Stimulated activated CD4-positive, alpha-beta T cell treated with anti-CD3 and anti-CD28 coated beads, Interleukin-12 subunit alpha, Interleukin-12 subunit beta, amount 100 ng/mL, for 48 hours (primary cell): ENCODE measurements at regions not wholly inside any gene's neighbourhood (a gene's known extent, or its start where the extent isn't known, plus 50 kb on each side); places are given as distances from the start of the nearest gene placed in this dataset.

ENCODE experiments used
- DNase-seq, 3 donors: peaks; one replicate each; pipeline ENCODE4 v3.0.0-alpha.2; 2020; ENCODE audit warnings: low read depth in 2 of 3, low spot score in 1 of 3

GRCh38 chr13:78341032-78341431 lies 262.3 kb downstream of the POU4F1 start:
- no peak for DNase-seq

- no peak for DNase-seq
These were observed 263.4 kb downstream of the POU4F1 start for GRCh38 chr13:78339927-78340326.

GRCh38 chr13:78334059-78334458 lies 269.3 kb downstream of the POU4F1 start:
- no peak for DNase-seq

DNA sequence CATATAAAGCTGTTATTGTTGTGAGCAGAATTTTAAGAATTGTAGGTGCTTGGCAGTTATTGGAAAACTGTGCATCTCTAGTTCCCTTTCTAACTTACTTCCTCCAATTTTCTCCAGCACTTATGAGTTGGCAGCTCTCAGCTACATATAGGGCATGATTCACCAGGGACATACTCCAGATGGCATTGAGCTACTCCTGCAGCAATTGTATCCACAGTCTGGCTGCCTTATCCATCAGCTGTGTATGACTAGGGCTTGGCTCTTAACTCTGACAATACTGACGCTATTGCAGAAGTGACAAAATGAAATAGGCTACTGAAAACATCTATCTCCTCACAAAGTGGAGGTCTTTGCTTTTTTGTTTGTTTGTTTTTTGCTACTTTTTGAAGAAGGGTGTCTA lies 276.7 kb downstream of the POU4F1 start:
- no peak for DNase-seq

- DNase-seq, result no peak
These were observed 277.8 kb downstream of the POU4F1 start for GRCh38 chr13:78325585-78325984.

GRCh38 chr13:78323848-78324247 lies 279.5 kb downstream of the POU4F1 start:
- DNase-seq, result no peak

- no peak for DNase-seq
These were observed 280.3 kb downstream of the POU4F1 start for GRCh38 chr13:78323040-78323439.

DNA sequence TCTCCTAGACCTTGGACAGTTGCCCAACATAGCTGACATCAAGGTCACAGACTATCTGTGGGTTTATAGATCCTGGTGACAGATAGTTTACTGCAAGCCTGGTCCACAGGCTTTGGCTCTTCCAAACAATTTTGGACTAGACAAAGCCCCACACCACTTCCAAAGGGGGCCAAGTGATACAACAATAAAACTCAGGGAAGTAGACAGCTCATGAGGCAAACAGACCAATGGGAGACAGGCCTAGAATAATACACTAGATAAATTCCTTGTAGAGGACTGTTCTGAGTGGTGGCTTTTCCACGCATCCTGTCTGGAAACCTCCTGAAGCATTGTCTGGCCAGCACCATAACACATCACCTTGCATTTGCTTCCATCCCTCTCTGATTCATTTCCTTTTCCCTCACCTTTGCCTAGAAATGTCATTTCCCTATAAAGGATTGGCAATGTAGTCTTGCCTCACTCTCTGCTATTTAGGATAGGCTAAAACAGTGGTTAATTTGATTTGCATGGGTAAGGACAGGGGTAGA lies 284.2 kb downstream of the POU4F1 start:
- DNase-seq, result no peak

- DNase-seq, result no peak
These were observed 286.3 kb downstream of the POU4F1 start for GRCh38 chr13:78317030-78317429.

- no peak for DNase-seq
These were observed 293.7 kb downstream of the POU4F1 start for GRCh38 chr13:78309497-78310180.

DNA sequence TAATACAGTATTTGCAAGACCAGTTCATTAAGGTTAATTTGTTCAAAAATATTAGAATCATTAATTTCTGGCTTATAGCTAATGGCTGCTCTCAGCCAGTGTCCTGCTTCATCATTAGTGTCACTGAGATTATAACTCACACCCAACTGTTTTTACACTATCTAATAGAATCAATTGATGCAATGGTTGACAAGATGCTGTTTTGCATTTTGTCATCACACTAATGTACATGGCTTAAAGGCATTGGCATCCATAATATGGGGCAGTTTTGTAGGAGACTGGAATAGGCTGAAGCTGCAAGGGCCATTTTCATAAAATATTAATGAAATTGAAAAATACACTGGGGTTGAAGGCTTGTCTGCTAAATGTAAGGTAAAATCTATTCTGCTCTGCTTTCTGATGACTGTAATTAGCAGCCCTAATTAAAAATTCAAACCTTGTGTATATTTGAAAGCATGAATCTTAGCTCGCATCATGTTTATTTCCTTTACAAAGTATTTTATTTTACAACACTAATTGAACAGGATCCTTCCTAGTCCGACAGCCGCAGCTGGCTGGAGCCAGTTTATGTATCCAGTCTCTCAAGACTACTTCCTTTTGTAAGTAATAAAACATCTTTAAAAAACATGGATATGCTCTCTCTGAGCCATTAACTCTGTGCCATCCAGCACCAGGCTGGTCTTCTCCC lies 296.7 kb downstream of the POU4F1 start:
- DNase-seq, result no peak

GRCh38 chr13:78305171-78305570 lies 298.2 kb downstream of the POU4F1 start:
- DNase-seq, result no peak

DNA sequence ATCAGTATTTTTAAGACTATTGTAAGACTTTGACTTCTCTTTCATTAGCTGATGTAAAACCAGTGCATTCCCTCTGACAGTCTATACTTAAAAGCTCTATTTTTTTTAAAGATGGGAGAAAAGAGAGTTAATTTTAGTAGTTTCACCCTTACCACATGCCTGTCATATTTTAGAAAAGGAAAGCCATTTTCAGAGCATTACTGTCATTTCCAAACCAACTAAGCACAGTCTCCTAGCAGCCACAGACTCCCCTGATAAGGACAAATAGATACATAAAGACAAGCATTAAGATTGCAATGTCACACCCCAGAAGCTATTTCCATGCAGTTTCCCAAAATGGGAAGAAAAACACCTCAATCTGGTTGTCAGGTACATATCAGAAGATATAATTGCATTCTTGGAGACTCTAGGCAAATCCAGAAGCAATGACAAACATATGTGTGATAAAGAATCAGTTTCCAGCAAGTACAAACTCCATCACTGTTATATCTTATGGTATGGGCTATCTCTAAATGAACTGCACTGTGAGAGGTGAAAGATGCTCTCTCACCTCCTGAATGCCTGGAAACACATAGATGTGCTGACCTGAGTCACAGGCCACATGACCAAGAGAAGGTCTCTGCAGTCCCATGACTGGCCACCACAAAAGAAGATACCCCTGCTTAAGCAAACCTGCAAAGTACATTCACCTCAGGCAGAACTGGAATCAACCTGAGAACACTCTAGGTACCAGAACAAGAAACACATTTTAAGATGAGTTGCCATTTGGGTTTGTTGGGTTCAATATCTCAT lies 303.3 kb downstream of the POU4F1 start:
- no peak for DNase-seq

- DNase-seq, result no peak
These were observed 304.7 kb downstream of the POU4F1 start for GRCh38 chr13:78298657-78299056.

DNA sequence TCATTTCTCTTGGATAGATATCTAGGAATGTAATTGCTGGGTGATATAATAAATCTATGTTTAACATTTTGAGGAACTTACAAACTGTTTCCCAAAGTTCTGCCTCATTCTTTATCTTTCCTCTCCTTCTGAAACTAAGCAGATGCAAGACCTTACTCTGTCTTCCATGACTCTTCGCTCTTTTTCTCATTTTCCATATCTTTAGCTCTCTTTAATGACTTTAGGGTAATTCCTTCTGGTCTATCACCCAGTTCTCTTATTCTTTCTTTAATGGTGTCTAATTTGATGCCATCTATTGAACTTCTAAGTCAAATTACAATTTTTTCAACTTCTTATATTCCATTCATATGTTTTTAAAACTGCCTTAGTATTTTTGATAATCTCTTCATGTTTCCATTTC lies 316.6 kb downstream of the POU4F1 start:
- DNase-seq, result no peak

- DNase-seq, result no peak
These were observed 338.3 kb downstream of the POU4F1 start for GRCh38 chr13:78265098-78265497.

DNA sequence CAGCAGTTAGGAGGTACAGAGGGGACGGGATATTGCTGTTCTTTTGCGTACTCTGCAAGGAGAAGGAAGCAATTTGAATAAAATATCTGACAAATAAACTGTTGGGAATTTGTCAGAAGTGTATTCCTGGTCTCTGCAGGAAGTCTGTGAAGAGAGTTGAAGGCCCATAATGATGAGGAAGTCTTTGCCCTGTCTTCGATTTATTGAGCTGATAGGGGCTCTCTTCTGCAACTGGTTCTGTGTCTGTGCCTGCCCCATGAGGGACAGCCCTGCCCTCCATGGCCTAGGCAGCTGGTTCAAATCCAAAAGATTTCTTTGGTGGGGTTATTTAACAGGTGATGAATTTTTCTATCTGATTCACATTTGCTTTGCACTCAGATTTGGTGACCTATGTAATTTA lies 339.7 kb upstream of the EDNRB start:
- DNase-seq, result no peak

- DNase-seq, result no peak
These were observed 337.9 kb upstream of the EDNRB start for GRCh38 chr13:78256484-78256883.

GRCh38 chr13:78254113-78254512 lies 335.5 kb upstream of the EDNRB start:
- no peak for DNase-seq

- no peak for DNase-seq
These were observed 328.7 kb upstream of the EDNRB start for GRCh38 chr13:78247362-78247761.

DNA sequence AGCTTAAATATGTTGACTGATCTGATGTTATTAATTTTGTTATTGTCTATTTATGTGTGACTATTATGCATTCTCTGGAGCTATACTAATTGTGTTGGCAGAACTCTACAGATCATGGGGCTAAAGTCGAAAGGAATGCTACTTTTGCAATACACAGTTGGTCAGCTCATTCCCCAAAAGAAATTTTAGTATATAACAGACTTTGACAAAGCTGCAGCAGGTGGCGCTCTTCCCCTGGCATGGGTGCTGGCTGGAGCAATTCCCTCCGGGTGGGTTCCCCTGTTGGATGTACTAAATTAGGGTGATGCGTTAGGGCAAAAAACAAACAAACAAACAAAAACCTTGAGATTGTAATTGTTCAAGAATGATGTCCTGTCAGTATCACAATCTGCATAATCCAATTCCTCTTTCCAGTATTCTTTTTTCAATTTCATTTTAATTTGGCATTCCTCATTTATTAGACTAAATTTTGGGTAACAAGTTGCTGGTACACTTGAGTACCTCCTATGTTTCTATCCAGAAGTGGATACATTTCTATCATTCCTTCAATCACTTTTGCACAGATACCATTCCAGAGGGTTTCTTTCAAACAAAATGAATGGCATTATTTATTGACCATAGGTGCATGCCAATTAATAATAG lies 322.8 kb upstream of the EDNRB start:
- DNase-seq, result peak in 1 of 3 donors; percentile 6
